Hepatocyte (in vitro differentiated cells): ENCODE measurements at regions not wholly inside any gene's neighbourhood (a gene's known extent, or its start where the extent isn't known, plus 50 kb on each side); places are given as distances from the start of the nearest gene placed in this dataset.

ENCODE experiments used
- DNase-seq: peaks from one replicate; pipeline ENCODE4 v3.0.0-alpha.2; 2016; ENCODE audit warnings: low spot score
- H2AFZ ChIP-seq: fragments of 200-600 bp; sonication (generic); 2 replicates; pipeline ENCODE4 v1.6.0; 2016; ENCODE audit warnings: antibody characterized with exemption, mild to moderate bottlenecking
- H3K27ac ChIP-seq: fragments of 200-600 bp; sonication (generic); 2 replicates; pipeline ENCODE4 v1.5.1; 2016; ENCODE audit warnings: mild to moderate bottlenecking
- H3K27me3 ChIP-seq: fragments of 200-600 bp; sonication (generic); 2 replicates; pipeline ENCODE4 v1.6.1; 2016
- H3K36me3 ChIP-seq: fragments of 200-600 bp; sonication (generic); replicated peaks from 2 replicates; pipeline ENCODE4 v1.5.1; 2016; ENCODE audit warnings: low read depth; ENCODE audit not compliant: insufficient read depth
- H3K4me1 ChIP-seq: fragments of 200-600 bp; sonication (generic); 2 replicates; pipeline ENCODE4 v1.5.1; 2016; ENCODE audit warnings: mild to moderate bottlenecking, moderate library complexity; ENCODE audit not compliant: insufficient read depth
- H3K4me2 ChIP-seq: fragments of 200-600 bp; sonication (generic); 2 replicates; pipeline ENCODE4 v1.6.0; 2016
- H3K4me3 ChIP-seq: fragments of 200-600 bp; sonication (generic); 2 replicates; pipeline ENCODE4 v1.5.1; 2016; ENCODE audit warnings: mild to moderate bottlenecking
- H3K79me2 ChIP-seq: fragments of 200-600 bp; sonication (generic); 2 replicates; pipeline ENCODE4 v1.6.0; 2017; ENCODE audit warnings: mild to moderate bottlenecking
- H3K9me2 ChIP-seq: fragments of 200-600 bp; sonication (generic); replicated peaks from 2 replicates; pipeline ENCODE4 v1.6.0; 2017; ENCODE audit warnings: mild to moderate bottlenecking; ENCODE audit not compliant: insufficient read depth
- H3K9me3 ChIP-seq: fragments of 200-600 bp; sonication (generic); 2 replicates; pipeline ENCODE4 v1.5.1; 2016; ENCODE audit warnings: low read depth, mild to moderate bottlenecking
- H4K20me1 ChIP-seq: fragments of 200-600 bp; sonication (generic); 2 replicates; pipeline ENCODE4 v1.6.0; 2016; ENCODE audit warnings: mild to moderate bottlenecking; ENCODE audit not compliant: insufficient read depth, poor library complexity, severe bottlenecking
- CTCF ChIP-seq: fragments of 200-600 bp; sonication (generic); IDR thresholded peaks from 2 replicates; pipeline ENCODE4 v1.5.1; 2016; ENCODE audit warnings: antibody characterized with exemption, mild to moderate bottlenecking; ENCODE audit not compliant: poor library complexity
- EZH2 ChIP-seq: fragments of 200-600 bp; sonication (generic); IDR thresholded peaks from 2 replicates; pipeline ENCODE4 v1.6.1; 2016; ENCODE audit warnings: antibody characterized with exemption, mild to moderate bottlenecking, borderline replicate concordance
- EZH2phosphoT487 ChIP-seq: fragments of 200-600 bp; sonication (generic); IDR thresholded peaks from one replicate; pipeline ENCODE4 v1.6.1; 2018; ENCODE audit warnings: antibody characterized with exemption, mild to moderate bottlenecking, low read depth, moderate library complexity; ENCODE audit not compliant: unreplicated experiment, severe bottlenecking
- WGBS: methylation state at CpG from one replicate; pipeline ENCODE4 v1.1.6; 2016; ENCODE audit warnings: low lambda C conversion rate; ENCODE audit errors: missing lambda C conversion rate; 5-methylcytosine and 5-hydroxymethylcytosine counted together

GRCh38 chr3:19073341-19074105 is 74.8 kb upstream of the KCNH8 start:
- Histone ChIP-seq H3K4me1 (no peaks in the 10 kb centered on the region), H3K27me3 (no peaks in the 10 kb centered on the region), H3K4me3 (no peak overlapping the region), H3K79me2 (no peaks in the 10 kb centered on the region), H3K4me2 (no peak overlapping the region), H3K9me3 (no peaks in the 10 kb centered on the region), H3K9me2 (no peaks in the 10 kb centered on the region), H3K36me3 (no peaks in the 10 kb centered on the region), H3K27ac (no peak overlapping the region), H2AFZ (no peak overlapping the region), H4K20me1 (no peaks in the 10 kb centered on the region)
- TF ChIP-seq CTCF (no peak), EZH2 (no peak), EZH2phosphoT487 (no peak)
- DNase-seq = no peak
- WGBS = 71% methylated on average over 3 of the region's 3 CpGs

- Histone ChIP-seq H3K4me1 (no peaks in the 10 kb centered on the region), H4K20me1 (no peaks in the 10 kb centered on the region), H3K4me2 (no peak overlapping the region), H2AFZ (no peak overlapping the region), H3K27ac (no peak overlapping the region), H3K36me3 (no peaks in the 10 kb centered on the region), H3K9me3 (no peaks in the 10 kb centered on the region), H3K79me2 (no peaks in the 10 kb centered on the region), H3K9me2 (no peaks in the 10 kb centered on the region), H3K27me3 (no peaks in the 10 kb centered on the region), H3K4me3 (no peak overlapping the region)
- no peak for DNase-seq
- 90% methylated on average over 1 of the region's 1 CpG for WGBS
- TF ChIP-seq CTCF (no peak), EZH2 (no peak), EZH2phosphoT487 (no peak)
Observed at GRCh38 chr3:19070325-19070724, 78.0 kb upstream of the KCNH8 start.

- H3K4me2 ChIP-seq = no peak overlapping the region
- no peak overlapping the region for H3K27ac ChIP-seq
- TF ChIP-seq CTCF = peak; percentile 66
- TF ChIP-seq EZH2 = no peak
- H3K36me3 ChIP-seq = no peaks in the 10 kb centered on the region
- H2AFZ ChIP-seq = no peak overlapping the region
- 48% methylated on average over 1 of the region's 1 CpG for WGBS
- H3K9me2 ChIP-seq = no peaks in the 10 kb centered on the region
- no peaks in the 10 kb centered on the region for H4K20me1 ChIP-seq
- H3K9me3 ChIP-seq = no peaks in the 10 kb centered on the region
- H3K4me1 ChIP-seq = no peaks in the 10 kb centered on the region
- no peaks in the 10 kb centered on the region for H3K27me3 ChIP-seq
- DNase-seq = peak; percentile 26
- H3K79me2 ChIP-seq = no peaks in the 10 kb centered on the region
- no peak overlapping the region for H3K4me3 ChIP-seq
Observed at GRCh38 chr3:19065027-19065426, 83.3 kb upstream of the KCNH8 start.

- no peaks in the 10 kb centered on the region for H3K79me2 ChIP-seq
- no peaks in the 10 kb centered on the region for H3K36me3 ChIP-seq
- H3K27ac ChIP-seq = no peak overlapping the region
- H4K20me1 ChIP-seq = no peaks in the 10 kb centered on the region
- H2AFZ ChIP-seq = no peak overlapping the region
- TF ChIP-seq CTCF = no peak
- no peak for TF ChIP-seq EZH2phosphoT487
- TF ChIP-seq EZH2 = no peak
- H3K9me3 ChIP-seq = no peaks in the 10 kb centered on the region
- H3K4me3 ChIP-seq = no peak overlapping the region
- no peak overlapping the region for H3K4me2 ChIP-seq
- 92% methylated on average over 5 of the region's 5 CpGs for WGBS
- H3K9me2 ChIP-seq = no peaks in the 10 kb centered on the region
- no peak for DNase-seq
- H3K4me1 ChIP-seq = no peaks in the 10 kb centered on the region
- no peaks in the 10 kb centered on the region for H3K27me3 ChIP-seq
Observed at GRCh38 chr3:19063936-19064335, 84.4 kb upstream of the KCNH8 start.
